Smooth muscle cell (in vitro differentiated cells): ENCODE measurements at regions not wholly inside any gene's neighbourhood (a gene's known extent, or its start where the extent isn't known, plus 50 kb on each side); places are given as distances from the start of the nearest gene placed in this dataset.

ENCODE experiments used
- DNase-seq: peaks from one replicate; lab custom pipeline; 2025; ENCODE audit not compliant: unreplicated experiment; lab: John Stamatoyannopoulos, UW
- H2AFZ ChIP-seq: fragments of 200-600 bp; sonication (generic); 2 replicates; pipeline ENCODE4 v1.6.0; 2016; ENCODE audit warnings: antibody characterized with exemption, low read depth, mild to moderate bottlenecking
- H3F3A ChIP-seq: fragments of 200-600 bp; sonication (generic); 2 replicates; pipeline ENCODE4 v1.6.0; 2017; ENCODE audit warnings: antibody characterized with exemption, low read depth
- H3K27ac ChIP-seq: fragments of 200-600 bp; sonication (generic); 2 replicates; pipeline ENCODE4 v1.5.1; 2016; ENCODE audit warnings: low read depth, mild to moderate bottlenecking
- H3K27me3 ChIP-seq: fragments of 200-600 bp; sonication (generic); 2 replicates; pipeline ENCODE4 v1.6.1; 2016; ENCODE audit warnings: low read depth, mild to moderate bottlenecking
- H3K36me3 ChIP-seq: fragments of 200-600 bp; sonication (generic); 2 replicates; pipeline ENCODE4 v1.5.1; 2016; ENCODE audit warnings: low read depth
- H3K4me1 ChIP-seq: fragments of 200-600 bp; sonication (generic); 2 replicates; pipeline ENCODE4 v1.5.1; 2016; ENCODE audit warnings: low read depth
- H3K4me2 ChIP-seq: fragments of 200-600 bp; sonication (generic); 2 replicates; pipeline ENCODE4 v1.6.0; 2016; ENCODE audit warnings: mild to moderate bottlenecking
- H3K4me3 ChIP-seq: fragments of 200-600 bp; sonication (generic); 2 replicates; pipeline ENCODE4 v1.5.1; 2016; ENCODE audit warnings: mild to moderate bottlenecking
- H3K79me2 ChIP-seq: fragments of 200-600 bp; sonication (generic); 2 replicates; pipeline ENCODE4 v1.6.0; 2016; ENCODE audit warnings: low read depth, mild to moderate bottlenecking
- H3K9ac ChIP-seq: fragments of 200-600 bp; sonication (generic); 2 replicates; pipeline ENCODE4 v1.6.0; 2016; ENCODE audit warnings: low read depth
- H3K9me3 ChIP-seq: fragments of 200-600 bp; sonication (generic); replicated peaks from 2 replicates; pipeline ENCODE4 v1.5.1; 2016; ENCODE audit warnings: low read depth
- H4K20me1 ChIP-seq: fragments of 200-600 bp; sonication (generic); 2 replicates; pipeline ENCODE4 v1.6.0; 2016; ENCODE audit warnings: low read depth
- CTCF ChIP-seq: fragments of 200-600 bp; sonication (generic); IDR thresholded peaks from 2 replicates; pipeline ENCODE4 v1.5.1; 2017; ENCODE audit warnings: borderline replicate concordance, mild to moderate bottlenecking, antibody characterized with exemption; ENCODE audit not compliant: insufficient read depth, poor library complexity, severe bottlenecking
- WGBS: methylation state at CpG from one replicate; pipeline ENCODE4 v1.1.7; 2016; ENCODE audit warnings: low lambda C conversion rate; 5-methylcytosine and 5-hydroxymethylcytosine counted together

- H3K9me3 ChIP-seq = no peaks in the 10 kb centered on the region
Measured at GRCh38 chr13:31878052-31878451, 138.7 kb downstream of the RXFP2 start.

GRCh38 chr13:31878495-31878894 is 139.2 kb downstream of the RXFP2 start:
- H3K4me2 ChIP-seq = no peak overlapping the region
- no peaks in the 10 kb centered on the region for H4K20me1 ChIP-seq
- H3K27me3 ChIP-seq = no peaks in the 10 kb centered on the region
- H3K36me3 ChIP-seq = no peaks in the 10 kb centered on the region
- WGBS = 97% methylated on average over 1 of the region's 1 CpG
- H3K9me3 ChIP-seq = no peaks in the 10 kb centered on the region
- no peak overlapping the region for H3K4me3 ChIP-seq
- no peaks in the 10 kb centered on the region for H3F3A ChIP-seq
- no peaks in the 10 kb centered on the region for H3K79me2 ChIP-seq
- no peaks in the 10 kb centered on the region for H3K4me1 ChIP-seq
- H2AFZ ChIP-seq = no peak overlapping the region
- no peak for TF ChIP-seq CTCF
- H3K27ac ChIP-seq = no peak overlapping the region
- no peak for DNase-seq
- H3K9ac ChIP-seq = no peak overlapping the region

More at GRCh38 chr13:31878052-31878451, 138.7 kb downstream of the RXFP2 start:
- H3K27ac ChIP-seq = no peak overlapping the region
- no peaks in the 10 kb centered on the region for H3K79me2 ChIP-seq
- TF ChIP-seq CTCF = no peak
- WGBS = 86% methylated on average over 1 of the region's 1 CpG
- no peak overlapping the region for H3K9ac ChIP-seq
- H3K4me2 ChIP-seq = no peak overlapping the region
- H3K27me3 ChIP-seq = no peaks in the 10 kb centered on the region
- H4K20me1 ChIP-seq = no peaks in the 10 kb centered on the region
- DNase-seq = no peak
- H3K4me1 ChIP-seq = no peaks in the 10 kb centered on the region
- H2AFZ ChIP-seq = no peak overlapping the region
- H3F3A ChIP-seq = no peaks in the 10 kb centered on the region
- H3K4me3 ChIP-seq = no peak overlapping the region
- H3K36me3 ChIP-seq = no peaks in the 10 kb centered on the region

- Histone ChIP-seq H2AFZ (no peak overlapping the region), H3K79me2 (no peaks in the 10 kb centered on the region), H3K4me1 (no peaks in the 10 kb centered on the region), H3K27ac (no peak overlapping the region), H4K20me1 (no peaks in the 10 kb centered on the region), H3K9me3 (no peaks in the 10 kb centered on the region), H3K27me3 (no peaks in the 10 kb centered on the region), H3K36me3 (no peaks in the 10 kb centered on the region), H3K4me2 (no peak overlapping the region), H3K9ac (no peak overlapping the region), H3F3A (no peaks in the 10 kb centered on the region), H3K4me3 (no peak overlapping the region)
- 79% methylated on average over 2 of the region's 2 CpGs for WGBS
- TF ChIP-seq CTCF = no peak
- no peak for DNase-seq
Measured at GRCh38 chr13:31878955-31879354, 139.6 kb downstream of the RXFP2 start.

GRCh38 chr13:31880851-31881494 is 141.6 kb downstream of the RXFP2 start:
- TF ChIP-seq CTCF = no peak
- H3F3A ChIP-seq = no peaks in the 10 kb centered on the region
- H3K36me3 ChIP-seq = no peaks in the 10 kb centered on the region
- H3K27ac ChIP-seq = no peak overlapping the region
- H3K9me3 ChIP-seq = no peaks in the 10 kb centered on the region
- no peak overlapping the region for H3K4me2 ChIP-seq
- no peaks in the 10 kb centered on the region for H3K4me1 ChIP-seq
- 92% methylated on average over 3 of the region's 3 CpGs for WGBS
- H3K27me3 ChIP-seq = no peaks in the 10 kb centered on the region
- DNase-seq = no peak
- H3K9ac ChIP-seq = no peak overlapping the region
- no peaks in the 10 kb centered on the region for H4K20me1 ChIP-seq
- no peak overlapping the region for H2AFZ ChIP-seq
- no peaks in the 10 kb centered on the region for H3K79me2 ChIP-seq
- H3K4me3 ChIP-seq = no peak overlapping the region
